Neural cell (in vitro differentiated cells): ENCODE measurements at regions not wholly inside any gene's neighbourhood (a gene's known extent, or its start where the extent isn't known, plus 50 kb on each side); places are given as distances from the start of the nearest gene placed in this dataset.

Source experiments
- H2AFZ ChIP-seq: fragments of 200-600, 300-800 bp; sonication (generic), shearing (Covaris generic); 2 replicates; pipeline ENCODE4 v1.6.0; 2014; ENCODE audit warnings: low read depth, mild to moderate bottlenecking, antibody characterized with exemption, low read length, moderate library complexity
- H3F3A ChIP-seq: fragments of 200-600 bp; shearing (Covaris generic); 2 replicates; pipeline ENCODE4 v1.6.1; 2016; ENCODE audit warnings: mild to moderate bottlenecking, moderate library complexity, mixed read lengths, antibody characterized with exemption, low read length; ENCODE audit not compliant: insufficient read depth, poor library complexity, severe bottlenecking
- H3K27ac ChIP-seq: fragments of 200-600, 300-800 bp; sonication (generic), shearing (Covaris generic); 2 replicates; pipeline ENCODE4 v1.5.1; 2014; ENCODE audit warnings: mild to moderate bottlenecking, low read length, moderate library complexity
- H3K27me3 ChIP-seq: fragments of 300-800, 200-600 bp; sonication (generic), shearing (Covaris generic); 2 replicates; pipeline ENCODE4 v1.6.0; 2014; ENCODE audit warnings: mild to moderate bottlenecking, low read depth, low read length, moderate library complexity; ENCODE audit not compliant: insufficient read depth
- H3K36me3 ChIP-seq: fragments of 300-800, 200-600 bp; sonication (generic), shearing (Covaris generic); 2 replicates; pipeline ENCODE4 v1.5.1; 2014; ENCODE audit warnings: mild to moderate bottlenecking, antibody characterized with exemption, low read length, moderate library complexity; ENCODE audit not compliant: insufficient read depth
- H3K4me2 ChIP-seq: fragments of 300-800, 200-600 bp; sonication (generic), shearing (Covaris generic); 2 replicates; pipeline ENCODE4 v1.6.0; 2014; ENCODE audit warnings: mild to moderate bottlenecking, low read length
- H3K4me3 ChIP-seq: fragments of 300-800, 200-600 bp; sonication (generic), shearing (Covaris generic); 2 replicates; pipeline ENCODE4 v1.5.1; 2014; ENCODE audit warnings: mild to moderate bottlenecking, low read length, moderate library complexity
- H3K79me2 ChIP-seq: fragments of 200-600 bp; shearing (Covaris generic); replicated peaks from 2 replicates; pipeline ENCODE4 v1.6.0; 2014; ENCODE audit warnings: mild to moderate bottlenecking, low read length, moderate library complexity; ENCODE audit not compliant: insufficient read depth
- H3K9ac ChIP-seq: fragments of 300-800, 200-600 bp; sonication (generic), shearing (Covaris generic); 2 replicates; pipeline ENCODE4 v1.6.1; 2016; ENCODE audit warnings: mild to moderate bottlenecking, low read length, mixed read lengths
- H3K9me2 ChIP-seq: fragments of 200-600 bp; shearing (Covaris generic); 2 replicates; pipeline ENCODE4 v1.6.1; 2016; ENCODE audit warnings: mild to moderate bottlenecking, low read length, mixed read lengths; ENCODE audit not compliant: insufficient read depth
- H3K9me3 ChIP-seq: fragments of 200-600, 300-800 bp; sonication (generic), shearing (Covaris generic); 2 replicates; pipeline ENCODE4 v1.6.1; 2016; ENCODE audit warnings: mild to moderate bottlenecking, mixed run types, low read length, moderate library complexity, mixed read lengths
- H4K20me1 ChIP-seq: fragments of 200-600 bp; shearing (Covaris generic); 2 replicates; pipeline ENCODE4 v1.6.1; 2016; ENCODE audit warnings: mild to moderate bottlenecking, mixed run types; ENCODE audit not compliant: insufficient read depth
- CTCF ChIP-seq: fragments of 450-650 bp; IDR thresholded peaks from 2 replicates; pipeline ENCODE4 v1.5.1; 2014; ENCODE audit warnings: antibody characterized with exemption, mild to moderate bottlenecking, moderate library complexity; ENCODE audit not compliant: poor library complexity, severe bottlenecking
- EP300 ChIP-seq: fragments of 450-650 bp; conservative IDR thresholded peaks from 2 replicates; pipeline ENCODE4 v1.6.1; 2014; ENCODE audit warnings: antibody characterized with exemption, mild to moderate bottlenecking, moderate library complexity; ENCODE audit not compliant: poor library complexity, severe bottlenecking
- EZH2 ChIP-seq: fragments of 200-600, 300-800 bp; shearing (Covaris generic), sonication (generic); IDR thresholded peaks from 2 replicates; pipeline ENCODE4 v1.6.1; 2014; ENCODE audit warnings: antibody characterized with exemption, low read length, borderline replicate concordance, mild to moderate bottlenecking; ENCODE audit not compliant: insufficient read depth, poor library complexity, severe bottlenecking
- MXI1 ChIP-seq: fragments of 450-650 bp; conservative IDR thresholded peaks from 2 replicates; pipeline ENCODE4 v1.6.1; 2014; ENCODE audit warnings: antibody characterized with exemption, mild to moderate bottlenecking; ENCODE audit not compliant: poor library complexity, severe bottlenecking
- POLR2AphosphoS5 ChIP-seq: IDR thresholded peaks from 2 replicates; pipeline ENCODE4 v1.6.1; 2012
- RAD21 ChIP-seq: fragments of 450-650 bp; conservative IDR thresholded peaks from 2 replicates; pipeline ENCODE4 v1.6.1; 2014; ENCODE audit warnings: antibody characterized with exemption, mild to moderate bottlenecking, moderate library complexity
- REST ChIP-seq: IDR thresholded peaks from 2 replicates; pipeline ENCODE4 v1.6.1; 2012; ENCODE audit warnings: borderline replicate concordance
- SMC3 ChIP-seq: fragments of 450-650 bp; conservative IDR thresholded peaks from 2 replicates; pipeline ENCODE4 v1.6.1; 2014; ENCODE audit warnings: antibody characterized with exemption, mild to moderate bottlenecking, moderate library complexity; ENCODE audit not compliant: poor library complexity
- TAF1 ChIP-seq: IDR thresholded peaks from 2 replicates; pipeline ENCODE4 v1.6.1; 2012; ENCODE audit warnings: low read depth

- H3K4me2 ChIP-seq = no peak overlapping the region
- no peaks in the 10 kb centered on the region for H3K27me3 ChIP-seq
- H3K4me3 ChIP-seq = no peak overlapping the region
- H4K20me1 ChIP-seq = no peaks in the 10 kb centered on the region
- H2AFZ ChIP-seq = no peak overlapping the region
- H3K27ac ChIP-seq = no peak overlapping the region
- TF ChIP-seq EZH2 (no peak), SMC3 (no peak), POLR2AphosphoS5 (no peak), TAF1 (no peak), MXI1 (no peak), EP300 (no peak), CTCF (no peak), REST (no peak), RAD21 (no peak)
- no peaks in the 10 kb centered on the region for H3K79me2 ChIP-seq
- no peaks in the 10 kb centered on the region for H3K36me3 ChIP-seq
- H3K9ac ChIP-seq = no peak overlapping the region
- H3F3A ChIP-seq = no peaks in the 10 kb centered on the region
- H3K9me2 ChIP-seq = no peaks in the 10 kb centered on the region
- H3K9me3 ChIP-seq = no peaks in the 10 kb centered on the region
Measured at GRCh38 chr14:36068777-36069534, 107.6 kb downstream of the PTCSC3 start.

DNA sequence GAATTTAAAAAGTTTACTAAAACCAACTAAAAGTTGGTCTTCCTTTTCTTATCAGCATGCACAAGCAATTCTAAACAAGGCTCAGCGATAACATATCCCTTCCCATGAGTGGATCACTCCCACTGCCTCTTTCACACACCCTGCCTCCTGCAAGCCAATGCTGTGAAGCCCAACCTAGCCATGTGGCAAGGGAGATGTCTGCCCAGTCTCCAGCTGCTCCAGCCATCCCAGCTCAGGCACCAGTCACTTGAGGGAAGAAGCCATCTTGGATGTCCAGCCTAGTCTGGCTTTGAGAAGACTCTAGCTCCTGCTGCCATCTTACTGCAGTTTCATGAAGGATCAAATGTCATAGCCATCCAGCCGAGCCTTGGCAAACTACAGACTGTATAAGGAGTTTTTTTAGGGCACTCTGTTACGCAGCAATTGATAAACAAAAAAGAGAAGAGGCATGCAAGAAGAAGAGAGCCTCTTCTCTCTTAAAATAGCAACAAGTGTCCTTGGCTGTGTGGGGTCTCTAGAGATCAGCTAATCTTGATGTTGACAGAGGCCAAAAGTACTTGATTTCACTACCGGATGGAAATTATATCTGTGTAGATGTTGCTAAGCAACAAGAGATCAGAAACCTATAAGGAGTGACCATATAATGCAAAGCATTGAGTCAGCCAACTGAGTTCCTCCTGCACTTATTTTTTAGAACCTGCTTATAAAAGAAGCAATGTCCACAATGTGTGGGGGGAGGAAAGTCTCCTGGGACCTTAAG is 108.9 kb downstream of the PTCSC3 start:
- no peak overlapping the region for H2AFZ ChIP-seq
- no peaks in the 10 kb centered on the region for H3F3A ChIP-seq
- no peaks in the 10 kb centered on the region for H4K20me1 ChIP-seq
- no peak overlapping the region for H3K27ac ChIP-seq
- no peak overlapping the region for H3K4me2 ChIP-seq
- H3K36me3 ChIP-seq = no peaks in the 10 kb centered on the region
- no peaks in the 10 kb centered on the region for H3K9me3 ChIP-seq
- H3K79me2 ChIP-seq = no peaks in the 10 kb centered on the region
- H3K9ac ChIP-seq = no peak overlapping the region
- no peaks in the 10 kb centered on the region for H3K9me2 ChIP-seq
- no peak for TF ChIP-seq EP300
- no peak for TF ChIP-seq SMC3
- no peak for TF ChIP-seq RAD21
- TF ChIP-seq CTCF = no peak
- TF ChIP-seq EZH2 = no peak
- no peaks in the 10 kb centered on the region for H3K27me3 ChIP-seq
- H3K4me3 ChIP-seq = no peak overlapping the region
